ENCODE measurements at regions not wholly inside any gene's neighbourhood (a gene's known extent, or its start where the extent isn't known, plus 50 kb on each side); places are given as distances from the start of the nearest gene placed in this dataset.

DNA sequence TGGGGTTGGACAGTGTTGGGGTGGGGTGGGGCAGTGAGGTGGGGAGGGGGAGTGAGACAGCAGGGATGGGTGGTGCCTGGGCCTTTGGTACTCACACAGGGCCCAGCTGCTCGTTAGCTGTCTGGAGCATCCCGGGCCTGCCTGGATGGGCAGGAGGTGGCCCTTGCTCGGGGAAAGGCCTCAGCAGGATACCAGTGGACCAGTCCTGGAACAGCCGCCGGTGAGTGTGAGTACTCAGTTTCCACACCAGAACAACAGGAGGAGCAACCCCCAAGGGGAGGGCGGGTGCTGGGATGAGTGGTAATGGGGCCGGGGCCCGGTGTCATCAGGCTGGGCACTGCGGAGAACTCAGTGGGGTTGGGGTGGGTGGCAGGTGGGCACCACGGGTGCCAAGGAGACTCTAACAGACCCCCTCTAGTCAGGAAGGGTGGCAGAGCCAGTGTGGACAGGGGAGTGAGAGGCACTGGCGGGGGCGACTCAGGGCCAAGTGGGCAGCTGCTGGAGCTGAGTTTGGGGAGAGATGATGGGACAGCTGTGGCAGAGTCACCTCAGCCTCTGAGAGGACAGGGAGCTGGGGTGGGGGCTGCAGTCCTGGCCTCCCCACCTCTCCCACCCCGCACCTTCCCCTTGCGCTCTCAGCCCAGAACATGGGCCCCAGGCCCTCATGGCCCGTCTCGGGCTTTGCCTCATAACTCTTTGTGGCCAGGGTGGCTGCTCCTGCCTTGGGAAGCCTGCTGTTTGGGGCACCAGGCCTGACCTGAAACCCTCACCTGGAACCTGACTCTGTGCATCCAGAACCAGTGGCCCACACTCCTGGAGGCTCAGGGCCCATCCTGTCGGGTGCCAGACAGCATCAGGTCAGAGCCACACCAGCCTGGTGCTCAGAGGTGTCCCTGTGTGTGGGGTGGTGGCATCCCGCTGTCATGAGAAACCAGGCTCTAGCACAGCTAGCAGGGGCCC lies 52.1 kb upstream of the PRR23E start:
- Histone ChIP-seq H3K27me3 (ENCODE audit: control insufficient read depth, insufficient read depth, low read length) (peaks cover 11% of the 10 kb centered on the region), H3K27ac (ENCODE audit: low read length) (no peak overlapping the region), H3K4me3 (ENCODE audit: low read length) (no peak overlapping the region), H3K9me3 (replicated peaks; ENCODE audit: control insufficient read depth, low read depth, low read length) (no peaks in the 10 kb centered on the region), H3K4me1 (ENCODE audit: control insufficient read depth, insufficient read depth, low read length) (peaks cover 39% of the 10 kb centered on the region), H3K36me3 (ENCODE audit: control insufficient read depth, insufficient read depth, low read length) (no peaks in the 10 kb centered on the region)
- DNase-seq, result no peak
- 81% methylated on average over 13 of the region's 18 CpGs for WGBS (ENCODE audit: insufficient coverage)

DNA sequence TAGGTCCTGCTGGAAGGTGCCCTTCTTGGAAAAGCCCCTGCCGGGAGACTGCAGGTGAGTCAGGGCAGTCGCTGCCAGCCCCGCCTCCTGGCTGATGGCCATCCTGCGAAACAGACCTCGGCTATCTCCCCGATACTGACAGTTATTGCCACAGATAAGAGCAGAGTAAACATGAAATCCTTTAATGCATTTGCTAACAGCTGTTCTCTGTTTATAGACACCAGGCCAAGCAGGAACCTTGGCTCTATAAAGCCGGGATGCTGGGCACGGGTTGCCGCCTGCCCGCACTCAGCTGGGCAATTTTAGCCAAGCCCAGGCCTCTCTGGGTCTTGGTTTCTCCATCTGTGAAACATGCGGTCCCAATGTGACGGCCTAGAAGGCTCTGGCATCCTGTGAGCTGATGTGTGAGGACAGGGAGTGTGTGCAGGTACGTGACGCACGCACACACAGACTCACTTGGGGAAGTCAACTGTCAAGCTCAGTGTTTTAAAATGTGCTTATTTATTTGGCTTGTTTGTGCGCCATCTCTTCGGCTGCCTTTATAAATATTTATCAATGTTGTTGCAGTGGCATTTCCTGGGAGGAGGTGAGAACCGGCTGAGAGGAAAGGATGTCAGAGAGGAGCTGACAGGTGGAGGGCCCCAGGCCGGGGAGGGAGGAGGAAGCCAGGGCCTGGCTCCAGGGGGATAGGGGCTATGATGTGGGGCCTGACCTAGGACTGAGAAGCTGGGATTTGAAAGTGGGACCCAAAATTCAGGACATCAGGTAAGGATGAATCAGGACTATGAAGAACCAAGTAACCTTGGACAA lies 50.8 kb upstream of the PRR23E start:
- no peak overlapping the region for H3K4me3 ChIP-seq (ENCODE audit: low read length)
- 58% methylated on average over 16 of the region's 19 CpGs for WGBS (ENCODE audit: insufficient coverage)
- H3K27ac ChIP-seq (ENCODE audit: low read length), result no peak overlapping the region
- peaks cover 36% of the 10 kb centered on the region for H3K4me1 ChIP-seq (ENCODE audit: control insufficient read depth, insufficient read depth, low read length)
- peaks cover 5% of the 10 kb centered on the region for H3K27me3 ChIP-seq (ENCODE audit: control insufficient read depth, insufficient read depth, low read length)
- DNase-seq, result no peak
- H3K9me3 ChIP-seq (replicated peaks; ENCODE audit: control insufficient read depth, low read depth, low read length), result no peaks in the 10 kb centered on the region
- no peaks in the 10 kb centered on the region for H3K36me3 ChIP-seq (ENCODE audit: control insufficient read depth, insufficient read depth, low read length)

Data from muscle of leg (tissue), 3 donors.